Hematopoietic multipotent progenitor cell treated with erythropoietin and hydrocortisone succinate and interleukin-3 and kit ligand, for 6 days (in vitro differentiated cells): ENCODE measurements at regions not wholly inside any gene's neighbourhood (a gene's known extent, or its start where the extent isn't known, plus 50 kb on each side); places are given as distances from the start of the nearest gene placed in this dataset.
"Not testable (repeated sequence)": the region's sequence is repeated elsewhere in the genome, so short reads cannot be mapped to it uniquely, and the experiment has no call there.

ENCODE experiments used
- DNase-seq: peaks from one replicate; pipeline ENCODE4 v3.0.0-alpha.2; 2015

- DNase-seq: not testable (repeated sequence)
Observed at GRCh38 chr14:37712476-37712860, 117.0 kb downstream of the TTC6 start.

GRCh38 chr14:37712976-37713431 is 117.6 kb downstream of the TTC6 start:
- no peak for DNase-seq

- DNase-seq: no peak
Observed at GRCh38 chr14:37720131-37720530, 124.7 kb downstream of the TTC6 start.

- no peak for DNase-seq
Observed at GRCh38 chr14:37721976-37722659, 126.7 kb downstream of the TTC6 start.

- no peak for DNase-seq
Observed at GRCh38 chr14:37723515-37723914, 128.1 kb downstream of the TTC6 start.

GRCh38 chr14:37726708-37727107 is 131.3 kb downstream of the TTC6 start:
- DNase-seq: no peak

GRCh38 chr14:37729218-37729617 is 133.8 kb downstream of the TTC6 start:
- no peak for DNase-seq

- DNase-seq: no peak
Observed at GRCh38 chr14:37731094-37731493, 135.7 kb downstream of the TTC6 start.

- DNase-seq: no peak
Observed at GRCh38 chr14:37745657-37746056, 150.2 kb downstream of the TTC6 start.

- DNase-seq: no peak
Observed at GRCh38 chr14:37746140-37746832, 150.9 kb downstream of the TTC6 start.

- no peak for DNase-seq
Observed at GRCh38 chr14:37753459-37753858, 158.0 kb downstream of the TTC6 start.

GRCh38 chr14:37760275-37760674 is 164.8 kb downstream of the TTC6 start:
- DNase-seq: not testable (repeated sequence)

- no peak for DNase-seq
Observed at GRCh38 chr14:37763266-37763665, 167.8 kb downstream of the TTC6 start.

- not testable (repeated sequence) for DNase-seq
Observed at GRCh38 chr14:37772283-37772682, 176.9 kb downstream of the TTC6 start.

- DNase-seq: no peak
Observed at GRCh38 chr14:37776791-37777499, 181.5 kb downstream of the TTC6 start.

GRCh38 chr14:37778135-37778943 is 182.9 kb downstream of the TTC6 start:
- no peak for DNase-seq

- no peak for DNase-seq
Observed at GRCh38 chr14:37779480-37779879, 184.1 kb downstream of the TTC6 start.

GRCh38 chr14:37780731-37781130 is 185.3 kb downstream of the TTC6 start:
- not testable (repeated sequence) for DNase-seq

GRCh38 chr14:37784203-37784826 is 188.9 kb downstream of the TTC6 start:
- DNase-seq: not testable (repeated sequence)

GRCh38 chr14:37784827-37785223 is 189.4 kb downstream of the TTC6 start:
- not testable (repeated sequence) for DNase-seq

GRCh38 chr14:37785298-37785697 is 189.9 kb downstream of the TTC6 start:
- DNase-seq: not testable (repeated sequence)

GRCh38 chr14:37786114-37786625 is 190.7 kb downstream of the TTC6 start:
- not testable (repeated sequence) for DNase-seq
